Mammary epithelial cell (primary cell): ENCODE measurements at regions not wholly inside any gene's neighbourhood (a gene's known extent, or its start where the extent isn't known, plus 50 kb on each side); places are given as distances from the start of the nearest gene placed in this dataset.

ENCODE experiments used
- EZH2 ChIP-seq: IDR thresholded peaks from 2 replicates; pipeline ENCODE4 v1.6.1; 2012; ENCODE audit warnings: low read length, inconsistent platforms, borderline replicate concordance
- TF ChIP-seq, protein P1 (sequence below), 2 donors: IDR thresholded peaks in 1 of 2; conservative IDR thresholded peaks in 1 of 2; 2 replicates each; pipeline ENCODE4 v1.5.1; 2011 to 2012; ENCODE audit warnings: inconsistent platforms in 2 of 2, low read length in 2 of 2, mild to moderate bottlenecking in 2 of 2, control low read depth in 1 of 2, low read depth in 1 of 2; ENCODE audit not compliant: insufficient read depth in 1 of 2; ENCODE audit errors: extremely low read depth in 1 of 2

DNA sequence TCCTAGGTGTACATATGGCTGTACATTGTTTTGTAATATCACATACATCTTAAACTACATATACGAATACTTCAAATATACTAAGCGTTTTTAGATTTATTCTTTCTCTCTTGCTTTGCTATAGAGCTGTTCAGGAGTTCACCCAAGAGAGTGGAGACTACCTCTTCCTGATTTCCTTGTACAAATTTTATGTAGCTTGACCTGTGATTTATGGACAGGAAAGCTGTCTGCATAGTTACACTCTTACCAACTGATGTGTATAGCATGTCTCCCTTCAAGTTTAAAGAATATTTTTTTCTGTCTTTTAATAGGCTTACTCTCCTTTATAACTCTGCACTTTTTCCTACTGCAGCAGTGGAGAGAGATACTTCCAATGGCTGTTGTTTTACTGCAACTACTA is 428.7 kb downstream of the NDFIP2 start:
- TF ChIP-seq, protein P1, sequence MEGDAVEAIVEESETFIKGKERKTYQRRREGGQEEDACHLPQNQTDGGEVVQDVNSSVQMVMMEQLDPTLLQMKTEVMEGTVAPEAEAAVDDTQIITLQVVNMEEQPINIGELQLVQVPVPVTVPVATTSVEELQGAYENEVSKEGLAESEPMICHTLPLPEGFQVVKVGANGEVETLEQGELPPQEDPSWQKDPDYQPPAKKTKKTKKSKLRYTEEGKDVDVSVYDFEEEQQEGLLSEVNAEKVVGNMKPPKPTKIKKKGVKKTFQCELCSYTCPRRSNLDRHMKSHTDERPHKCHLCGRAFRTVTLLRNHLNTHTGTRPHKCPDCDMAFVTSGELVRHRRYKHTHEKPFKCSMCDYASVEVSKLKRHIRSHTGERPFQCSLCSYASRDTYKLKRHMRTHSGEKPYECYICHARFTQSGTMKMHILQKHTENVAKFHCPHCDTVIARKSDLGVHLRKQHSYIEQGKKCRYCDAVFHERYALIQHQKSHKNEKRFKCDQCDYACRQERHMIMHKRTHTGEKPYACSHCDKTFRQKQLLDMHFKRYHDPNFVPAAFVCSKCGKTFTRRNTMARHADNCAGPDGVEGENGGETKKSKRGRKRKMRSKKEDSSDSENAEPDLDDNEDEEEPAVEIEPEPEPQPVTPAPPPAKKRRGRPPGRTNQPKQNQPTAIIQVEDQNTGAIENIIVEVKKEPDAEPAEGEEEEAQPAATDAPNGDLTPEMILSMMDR (conservative IDR thresholded peaks at IDR 0.05 in 1 of 2, IDR thresholded peaks at IDR 0.05 in 1 of 2; ENCODE audit: extremely low read depth in 1 of 2, insufficient read depth in 1 of 2, low read depth in 1 of 2, low read length in 2 of 2), result no peak
- TF ChIP-seq EZH2, result no peak
